Stomach (tissue), 4 donors: ENCODE measurements at regions not wholly inside any gene's neighbourhood (a gene's known extent, or its start where the extent isn't known, plus 50 kb on each side); places are given as distances from the start of the nearest gene placed in this dataset.

ENCODE experiments used
- CTCF ChIP-seq, 7 experiments: fragments of 450-650 bp in 4 of 7; fragments of 200-600 bp in 3 of 7; sonication (generic) in 3 of 7; IDR thresholded peaks; one replicate each; pipeline ENCODE4 v1.5.1; 2016 to 2019; ENCODE audit warnings: antibody characterized with exemption in 7 of 7, control low read depth in 2 of 7, mild to moderate bottlenecking in 1 of 7
- EP300 ChIP-seq: sonication (generic); formaldehyde crosslinking; IDR thresholded peaks from one replicate; pipeline ENCODE4 v1.6.1; 2017; ENCODE audit warnings: antibody characterized with exemption
- POLR2A ChIP-seq, 4 donors: fragments of 450-650 bp; IDR thresholded peaks; one replicate each; pipeline ENCODE4 v1.6.1; 2016; ENCODE audit warnings: antibody characterized with exemption in 4 of 4, control low read depth in 2 of 4, mild to moderate bottlenecking in 1 of 4, moderate library complexity in 1 of 4
- POLR2AphosphoS5 ChIP-seq, 3 donors: sonication (generic); formaldehyde crosslinking; IDR thresholded peaks; one replicate each; pipeline ENCODE4 v1.6.1; 2016; ENCODE audit warnings: antibody characterized with exemption in 3 of 3

- TF ChIP-seq CTCF (IDR thresholded peaks at IDR 0.05) (no peak), POLR2A (IDR thresholded peaks at IDR 0.05) (no peak), POLR2AphosphoS5 (IDR thresholded peaks at IDR 0.05) (no peak), EP300 (no peak)
These were observed 349.1 kb downstream of the ISL1 start for GRCh38 chr5:51732304-51732703.
